ENCODE measurements at regions not wholly inside any gene's neighbourhood (a gene's known extent, or its start where the extent isn't known, plus 50 kb on each side); places are given as distances from the start of the nearest gene placed in this dataset.

DNA sequence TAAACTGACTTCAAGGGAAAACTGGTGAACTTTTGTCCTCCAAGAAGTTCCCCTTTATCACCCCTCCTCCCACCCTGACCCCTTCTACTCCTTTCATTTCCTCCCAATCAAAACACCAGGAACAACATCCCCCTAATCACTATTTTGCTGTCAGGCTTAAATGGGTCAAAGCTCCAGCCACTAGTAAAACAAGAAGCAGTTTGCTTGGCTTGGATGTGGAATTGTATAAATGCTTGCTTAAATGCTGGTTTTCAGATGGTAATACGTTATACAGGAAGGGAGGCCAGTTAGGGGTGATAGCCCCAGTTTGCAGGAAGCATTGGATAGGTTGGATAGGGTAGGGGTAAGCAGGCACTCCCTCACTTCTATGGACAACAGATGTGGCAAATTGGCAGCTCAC, 473.6 kb downstream of the AGTPBP1 start:
- ChIA-PET CTCF (no interaction called here), POLR2A (no interaction called here)
- Mint-ChIP-seq H3K4me3 (no peak overlapping the region), H3K27ac (no peak overlapping the region), H3K4me1 (no peaks in the 10 kb centered on the region), H3K9me3 (no peaks in the 10 kb centered on the region), H3K36me3 (ENCODE audit: low read depth) (no peaks in the 10 kb centered on the region), H3K27me3 (no peaks in the 10 kb centered on the region)
- DNase-seq (no peak), ATAC-seq (ENCODE audit: low read depth) (no peak)
- TF ChIP-seq, protein P1, sequence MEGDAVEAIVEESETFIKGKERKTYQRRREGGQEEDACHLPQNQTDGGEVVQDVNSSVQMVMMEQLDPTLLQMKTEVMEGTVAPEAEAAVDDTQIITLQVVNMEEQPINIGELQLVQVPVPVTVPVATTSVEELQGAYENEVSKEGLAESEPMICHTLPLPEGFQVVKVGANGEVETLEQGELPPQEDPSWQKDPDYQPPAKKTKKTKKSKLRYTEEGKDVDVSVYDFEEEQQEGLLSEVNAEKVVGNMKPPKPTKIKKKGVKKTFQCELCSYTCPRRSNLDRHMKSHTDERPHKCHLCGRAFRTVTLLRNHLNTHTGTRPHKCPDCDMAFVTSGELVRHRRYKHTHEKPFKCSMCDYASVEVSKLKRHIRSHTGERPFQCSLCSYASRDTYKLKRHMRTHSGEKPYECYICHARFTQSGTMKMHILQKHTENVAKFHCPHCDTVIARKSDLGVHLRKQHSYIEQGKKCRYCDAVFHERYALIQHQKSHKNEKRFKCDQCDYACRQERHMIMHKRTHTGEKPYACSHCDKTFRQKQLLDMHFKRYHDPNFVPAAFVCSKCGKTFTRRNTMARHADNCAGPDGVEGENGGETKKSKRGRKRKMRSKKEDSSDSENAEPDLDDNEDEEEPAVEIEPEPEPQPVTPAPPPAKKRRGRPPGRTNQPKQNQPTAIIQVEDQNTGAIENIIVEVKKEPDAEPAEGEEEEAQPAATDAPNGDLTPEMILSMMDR (IDR thresholded peaks at IDR 0.05): no peak
- intact Hi-C loops (cut with micrococcal nuclease): no loop called here

- no peak overlapping the region for H3K27ac Mint-ChIP-seq
- POLR2A ChIA-PET: no interaction called here
These were observed 477.1 kb downstream of the AGTPBP1 start for GRCh38 chr9:85264695-85265094.

DNA sequence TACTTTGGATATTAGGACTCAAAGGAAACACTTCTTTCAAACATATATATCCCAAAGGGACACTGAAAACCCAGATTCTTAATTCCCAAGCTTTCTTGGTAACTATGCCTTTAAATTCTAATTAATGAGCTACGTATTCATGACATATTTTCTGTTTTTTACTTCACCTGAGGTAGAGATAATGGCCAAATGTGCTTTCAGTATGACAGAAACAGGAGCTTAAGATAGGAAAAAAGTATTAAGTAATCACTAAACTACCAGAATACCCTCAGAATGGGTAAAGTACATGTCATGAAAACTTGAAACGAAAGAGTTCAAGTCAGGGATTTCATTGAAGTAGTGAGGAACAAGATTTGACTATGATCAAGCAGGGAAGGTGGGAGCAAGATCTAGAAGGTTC, 478.5 kb downstream of the AGTPBP1 start:
- no peak overlapping the region for H3K27ac Mint-ChIP-seq
- intact Hi-C loops (cut with micrococcal nuclease): no loop called here
- POLR2A ChIA-PET: no interaction called here
- no peaks in the 10 kb centered on the region for H3K4me1 Mint-ChIP-seq
- H3K9me3 Mint-ChIP-seq: no peaks in the 10 kb centered on the region
- TF ChIP-seq, protein P1 (IDR thresholded peaks at IDR 0.05): no peak
- no peaks in the 10 kb centered on the region for H3K36me3 Mint-ChIP-seq (ENCODE audit: low read depth)
- no peak overlapping the region for H3K4me3 Mint-ChIP-seq
- peaks cover 6% of the 10 kb centered on the region for H3K27me3 Mint-ChIP-seq
- ATAC-seq (ENCODE audit: low read depth) (no peak), DNase-seq (no peak)
- CTCF ChIA-PET: no interaction called here

More at GRCh38 chr9:85264695-85265094, 477.1 kb downstream of the AGTPBP1 start:
- ATAC-seq (ENCODE audit: low read depth) (no peak), DNase-seq (no peak)
- TF ChIP-seq, protein P1 (IDR thresholded peaks at IDR 0.05): no peak
- Mint-ChIP-seq H3K4me3 (no peak overlapping the region), H3K9me3 (no peaks in the 10 kb centered on the region), H3K36me3 (ENCODE audit: low read depth) (no peaks in the 10 kb centered on the region), H3K4me1 (no peaks in the 10 kb centered on the region), H3K27me3 (no peaks in the 10 kb centered on the region)
- CTCF ChIA-PET: no interaction called here
- intact Hi-C loops (cut with micrococcal nuclease): no loop called here

DNA sequence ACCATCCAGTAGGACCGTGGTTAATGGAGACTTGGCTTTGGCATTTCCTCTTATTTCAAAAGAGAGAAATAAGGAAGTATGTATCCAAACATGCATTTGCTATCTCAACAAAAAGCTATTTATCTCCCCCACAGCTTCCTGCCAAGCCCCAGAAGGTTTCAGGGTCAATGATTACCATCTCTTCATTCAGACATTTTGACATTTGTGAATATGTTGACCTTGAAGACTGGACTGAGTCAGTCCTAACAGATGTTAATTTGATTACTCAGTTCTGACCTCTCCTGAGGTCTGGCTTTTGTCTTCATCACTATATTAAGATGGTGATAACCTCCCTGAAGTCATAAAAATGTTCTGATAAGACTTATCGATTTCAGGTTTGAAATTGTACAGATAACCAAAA, 479.4 kb downstream of the AGTPBP1 start:
- TF ChIP-seq, protein P1 (IDR thresholded peaks at IDR 0.05): no peak
- no peak for DNase-seq
- intact Hi-C loops (cut with micrococcal nuclease): no loop called here
- Mint-ChIP-seq H3K27me3 (peaks cover 6% of the 10 kb centered on the region), H3K9me3 (no peaks in the 10 kb centered on the region), H3K4me1 (no peaks in the 10 kb centered on the region), H3K4me3 (no peak overlapping the region), H3K36me3 (ENCODE audit: low read depth) (no peaks in the 10 kb centered on the region), H3K27ac (no peak overlapping the region)
- POLR2A ChIA-PET: no interaction called here
- ATAC-seq (ENCODE audit: low read depth): no peak
- CTCF ChIA-PET: no interaction called here

DNA sequence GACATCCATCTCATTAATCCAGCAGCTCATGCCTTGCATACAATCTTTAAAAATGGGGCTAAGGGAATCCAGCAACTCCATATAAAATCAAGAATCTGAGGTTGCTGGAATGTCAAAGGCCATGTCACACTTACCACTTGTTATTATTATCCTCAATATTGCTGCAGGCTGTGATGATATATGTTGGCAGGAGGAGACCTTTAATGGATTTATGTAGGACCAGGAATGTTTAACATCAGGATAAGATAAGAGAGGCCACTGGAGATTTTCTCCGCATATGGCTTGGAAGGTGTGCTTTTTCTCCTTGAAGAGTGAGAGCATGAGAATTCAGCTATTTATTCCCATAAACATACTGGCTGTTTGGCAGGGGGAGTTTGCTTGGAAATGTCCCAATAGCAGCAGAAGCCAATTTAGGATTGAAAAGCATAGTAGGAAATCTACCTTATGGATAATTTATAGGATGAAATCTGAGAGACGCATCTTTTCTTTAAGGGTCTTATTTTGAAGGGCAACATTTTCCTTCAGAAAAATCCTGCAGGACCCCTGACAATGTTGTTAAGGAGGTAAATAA, 481.4 kb downstream of the AGTPBP1 start:
- POLR2A ChIA-PET: no interaction called here
- H3K27me3 Mint-ChIP-seq: peaks cover 6% of the 10 kb centered on the region

More for the DNA sequence above, 481.4 kb downstream of the AGTPBP1 start:
- TF ChIP-seq, protein P1 (IDR thresholded peaks at IDR 0.05): no peak
- no peak for DNase-seq
- CTCF ChIA-PET: no interaction called here
- H3K4me3 Mint-ChIP-seq: no peak overlapping the region
- H3K27ac Mint-ChIP-seq: no peak overlapping the region
- intact Hi-C loops (cut with micrococcal nuclease): no loop called here
- no peaks in the 10 kb centered on the region for H3K36me3 Mint-ChIP-seq (ENCODE audit: low read depth)
- peaks cover 2% of the 10 kb centered on the region for H3K9me3 Mint-ChIP-seq
- no peaks in the 10 kb centered on the region for H3K4me1 Mint-ChIP-seq
- ATAC-seq (ENCODE audit: low read depth): no peak
